ENCODE measurements at regions not wholly inside any gene's neighbourhood (a gene's known extent, or its start where the extent isn't known, plus 50 kb on each side); places are given as distances from the start of the nearest gene placed in this dataset.

GRCh38 chr14:99118046-99118721 is 153.8 kb downstream of the BCL11B start:
- no peak for DNase-seq

GRCh38 chr14:99118946-99119345 is 153.1 kb downstream of the BCL11B start:
- no peak for DNase-seq
